Erythroblast (primary cell): ENCODE measurements at regions not wholly inside any gene's neighbourhood (a gene's known extent, or its start where the extent isn't known, plus 50 kb on each side); places are given as distances from the start of the nearest gene placed in this dataset.

Experiments
- GATA1 ChIP-seq: IDR thresholded peaks from 2 replicates; pipeline ENCODE4 v1.6.1; 2011; ENCODE audit warnings: low read depth, mild to moderate bottlenecking, control low read depth, low read length, moderate library complexity
- POLR2A ChIP-seq: IDR thresholded peaks from 2 replicates; pipeline ENCODE4 v1.6.1; 2011; ENCODE audit warnings: mild to moderate bottlenecking, low read length

DNA sequence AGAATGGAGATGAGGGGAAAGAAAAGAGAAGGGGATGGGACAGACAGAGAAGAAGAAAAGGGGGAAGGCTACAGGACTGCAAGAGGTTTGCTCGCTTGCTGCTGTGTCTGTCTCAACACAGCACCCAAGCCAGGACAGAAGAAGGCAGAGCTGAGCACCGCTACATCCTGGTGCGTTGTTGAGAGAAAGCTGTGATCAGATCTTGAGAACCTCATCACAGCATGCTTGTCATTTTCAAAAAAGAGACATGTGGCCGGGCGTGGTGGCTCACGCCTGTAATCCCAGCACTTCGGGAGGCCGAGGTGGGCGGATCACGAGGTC lies 110.9 kb downstream of the NXNL2 start:
- no peak for TF ChIP-seq POLR2A
- TF ChIP-seq GATA1 = no peak
